HFF-Myc (cell line): ENCODE measurements at regions not wholly inside any gene's neighbourhood (a gene's known extent, or its start where the extent isn't known, plus 50 kb on each side); places are given as distances from the start of the nearest gene placed in this dataset.

ENCODE experiments used
- DNase-seq: peaks from one replicate; pipeline ENCODE4 v3.0.0-alpha.2; 2011; ENCODE audit warnings: low read depth; ENCODE audit errors: extremely low read depth
- H3K4me3 ChIP-seq: replicated peaks from 2 replicates; pipeline ENCODE4 v1.5.1; 2011; ENCODE audit warnings: low read depth, mild to moderate bottlenecking, control low read depth, low read length
- TF ChIP-seq, protein P1 (sequence below): IDR thresholded peaks from 2 replicates; pipeline ENCODE4 v1.5.1; 2012; ENCODE audit warnings: mild to moderate bottlenecking, low read depth, low read length, control low read depth; ENCODE audit errors: missing control alignments

DNA sequence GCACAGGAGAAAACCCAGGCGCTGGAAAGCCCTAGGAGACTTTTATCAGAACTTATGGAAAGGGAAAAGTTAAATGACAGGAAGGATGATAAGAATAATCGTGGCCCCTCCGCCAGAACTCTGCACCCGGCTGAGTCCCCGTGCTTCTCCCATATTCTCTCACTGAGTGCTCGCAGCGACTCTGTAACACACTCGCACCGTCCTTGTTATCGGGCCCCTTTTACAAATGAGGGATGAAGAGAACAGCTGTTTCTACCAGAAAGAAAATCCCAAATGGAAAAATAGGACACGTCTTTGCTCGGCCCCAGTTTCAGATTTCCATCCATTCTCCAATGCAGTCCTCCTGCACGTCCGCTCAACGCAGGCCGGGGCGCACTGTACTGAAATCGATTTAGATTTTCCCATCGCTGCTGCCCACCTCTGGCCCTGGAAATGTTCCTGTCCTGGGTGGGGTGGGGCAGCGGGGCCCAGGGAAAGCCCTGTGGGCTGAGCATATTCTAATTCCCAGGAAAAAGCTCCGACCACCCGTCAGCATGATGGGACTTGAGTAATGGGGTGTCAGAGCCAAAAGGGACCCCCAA is 66.4 kb downstream of the KCNF1 start:
- TF ChIP-seq, protein P1, sequence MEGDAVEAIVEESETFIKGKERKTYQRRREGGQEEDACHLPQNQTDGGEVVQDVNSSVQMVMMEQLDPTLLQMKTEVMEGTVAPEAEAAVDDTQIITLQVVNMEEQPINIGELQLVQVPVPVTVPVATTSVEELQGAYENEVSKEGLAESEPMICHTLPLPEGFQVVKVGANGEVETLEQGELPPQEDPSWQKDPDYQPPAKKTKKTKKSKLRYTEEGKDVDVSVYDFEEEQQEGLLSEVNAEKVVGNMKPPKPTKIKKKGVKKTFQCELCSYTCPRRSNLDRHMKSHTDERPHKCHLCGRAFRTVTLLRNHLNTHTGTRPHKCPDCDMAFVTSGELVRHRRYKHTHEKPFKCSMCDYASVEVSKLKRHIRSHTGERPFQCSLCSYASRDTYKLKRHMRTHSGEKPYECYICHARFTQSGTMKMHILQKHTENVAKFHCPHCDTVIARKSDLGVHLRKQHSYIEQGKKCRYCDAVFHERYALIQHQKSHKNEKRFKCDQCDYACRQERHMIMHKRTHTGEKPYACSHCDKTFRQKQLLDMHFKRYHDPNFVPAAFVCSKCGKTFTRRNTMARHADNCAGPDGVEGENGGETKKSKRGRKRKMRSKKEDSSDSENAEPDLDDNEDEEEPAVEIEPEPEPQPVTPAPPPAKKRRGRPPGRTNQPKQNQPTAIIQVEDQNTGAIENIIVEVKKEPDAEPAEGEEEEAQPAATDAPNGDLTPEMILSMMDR = no peak
- DNase-seq = no peak
- no peak overlapping the region for H3K4me3 ChIP-seq

DNA sequence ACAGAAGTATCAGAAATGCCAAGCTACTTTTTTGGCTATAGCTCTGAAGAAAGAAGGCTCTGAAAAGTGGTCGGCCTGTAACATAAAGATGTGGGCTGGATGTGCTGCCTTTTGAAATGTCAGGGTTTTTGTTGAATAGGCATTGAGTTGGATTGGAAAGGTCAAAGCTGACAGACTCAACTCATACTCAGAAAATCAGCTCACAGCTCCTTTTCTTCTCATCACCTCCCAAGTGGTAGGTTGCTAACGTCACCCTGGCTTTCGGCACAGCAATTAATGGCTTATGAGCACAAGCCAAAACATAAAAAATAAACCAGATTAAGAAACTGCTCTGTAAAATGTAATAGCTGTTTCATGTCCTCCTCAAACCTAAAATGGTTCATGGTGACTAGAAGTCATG is 68.3 kb downstream of the KCNF1 start:
- TF ChIP-seq, protein P1 = no peak
- no peak for DNase-seq
- H3K4me3 ChIP-seq = no peak overlapping the region

DNA sequence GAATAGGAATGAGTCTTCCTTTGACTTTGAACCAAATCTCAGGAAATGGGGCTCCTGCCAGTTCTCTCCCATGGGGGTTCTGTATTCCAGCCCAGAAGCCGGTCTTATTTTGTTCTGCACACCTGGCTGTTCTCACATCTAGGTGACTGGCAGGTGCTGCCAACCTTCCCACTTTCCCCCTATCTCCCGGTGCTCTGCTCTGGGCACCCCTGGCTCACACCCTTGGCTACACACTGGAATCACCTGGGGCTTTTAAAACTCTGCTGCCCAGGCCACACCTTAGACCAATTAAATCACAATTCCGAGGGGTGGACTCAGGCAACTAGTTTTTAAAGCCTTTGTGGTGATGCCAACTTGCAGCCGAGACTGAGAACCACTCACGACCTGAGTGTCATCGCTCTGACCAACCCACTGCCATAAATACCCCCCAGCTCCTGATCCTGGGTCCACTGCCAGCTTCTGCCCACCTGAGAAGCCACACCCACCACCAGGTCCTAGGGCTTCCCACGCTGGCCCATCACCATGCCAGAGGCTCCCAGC is 69.2 kb downstream of the KCNF1 start:
- DNase-seq = no peak
- TF ChIP-seq, protein P1 = no peak
- H3K4me3 ChIP-seq = no peak overlapping the region

DNA sequence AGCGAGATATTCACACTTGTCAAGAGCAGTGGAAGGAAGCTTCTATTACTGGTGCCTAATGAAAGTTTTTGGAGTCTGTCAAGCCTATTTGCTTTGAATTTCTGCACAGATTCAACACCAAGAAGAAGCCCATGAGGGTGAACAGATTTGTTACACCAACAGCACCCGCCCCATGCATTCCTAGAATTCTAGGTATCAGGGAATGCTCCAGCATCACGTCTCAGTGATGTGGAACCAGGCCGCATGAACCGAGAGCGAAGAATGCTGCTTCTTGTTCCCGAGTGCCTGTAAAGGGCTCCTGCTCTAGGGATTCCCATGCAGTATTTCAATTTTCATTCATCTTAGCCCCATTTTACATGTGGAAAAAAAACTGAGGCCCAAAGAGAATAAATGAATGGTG is 69.7 kb downstream of the KCNF1 start:
- H3K4me3 ChIP-seq = no peak overlapping the region
- TF ChIP-seq, protein P1 = no peak
- no peak for DNase-seq

DNA sequence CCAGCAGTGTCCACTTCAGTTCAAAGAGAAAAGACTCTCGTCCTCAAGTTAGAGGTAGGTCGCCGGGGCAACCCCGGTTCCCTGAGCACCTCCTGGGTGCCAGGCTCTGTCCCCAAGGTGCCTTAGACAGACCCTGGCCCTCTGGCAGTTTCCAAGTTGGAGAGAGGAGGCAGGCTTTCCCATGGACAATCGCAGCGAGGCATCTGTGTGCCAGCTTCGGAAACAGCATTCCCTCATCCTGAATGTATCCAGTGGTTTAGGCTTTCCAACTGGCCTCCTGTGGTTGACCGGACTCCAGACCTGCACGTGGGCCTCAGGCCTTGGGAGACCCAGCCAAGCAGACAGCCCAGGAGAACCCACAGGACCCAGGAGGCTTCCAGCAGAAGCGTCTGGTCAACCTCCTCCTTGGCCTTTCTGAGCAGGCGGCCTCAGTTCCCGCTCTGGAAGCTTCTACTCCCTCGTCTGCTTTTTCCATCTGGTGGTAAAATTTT is 70.3 kb downstream of the KCNF1 start:
- H3K4me3 ChIP-seq = no peak overlapping the region
- TF ChIP-seq, protein P1 = no peak

DNA sequence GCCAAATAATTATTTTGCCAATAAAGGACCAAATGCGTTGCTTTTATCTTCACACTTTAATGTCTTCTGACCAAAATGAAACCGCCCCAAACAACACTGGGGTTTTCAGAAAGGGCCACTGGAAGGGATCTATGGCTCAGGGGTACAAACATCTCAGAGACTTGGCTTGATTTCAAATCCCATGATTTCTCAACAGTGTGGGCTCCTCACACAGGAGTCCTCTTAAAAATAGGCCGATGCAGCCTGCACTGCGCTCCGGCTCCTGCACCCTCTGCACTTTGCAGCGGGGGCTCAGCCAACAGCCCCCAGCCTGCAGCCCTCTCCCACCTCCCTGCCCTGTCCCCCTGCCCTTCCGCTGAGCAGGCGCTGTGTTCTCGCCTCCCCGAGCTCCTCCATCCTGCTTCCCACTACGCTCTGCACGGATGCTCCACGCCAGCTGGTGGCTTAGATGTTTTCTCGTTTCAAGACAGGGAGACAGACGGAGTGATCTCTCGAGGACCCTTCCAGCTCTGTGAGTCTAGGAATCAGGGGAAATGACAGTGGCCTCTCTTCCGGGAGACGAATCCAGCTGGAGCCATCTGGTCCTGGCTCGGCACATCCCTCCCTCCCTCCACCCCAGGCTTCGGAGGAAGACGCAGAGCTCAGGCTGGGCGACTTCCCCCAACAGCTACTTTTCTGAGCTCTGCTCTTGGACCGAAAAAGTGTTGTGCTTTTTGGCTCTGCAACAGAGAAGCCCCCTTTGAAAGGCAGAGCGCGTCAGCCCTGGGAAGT is 71.4 kb downstream of the KCNF1 start:
- TF ChIP-seq, protein P1 = no peak
- H3K4me3 ChIP-seq = no peak overlapping the region
- DNase-seq = no peak

More for the DNA sequence above, 70.3 kb downstream of the KCNF1 start:
- DNase-seq = no peak
